Erythroblast (primary cell): ENCODE measurements at regions not wholly inside any gene's neighbourhood (a gene's known extent, or its start where the extent isn't known, plus 50 kb on each side); places are given as distances from the start of the nearest gene placed in this dataset.

Experiments used
- GATA1 ChIP-seq: IDR thresholded peaks from 2 replicates; pipeline ENCODE4 v1.6.1; 2011; ENCODE audit warnings: low read depth, mild to moderate bottlenecking, control low read depth, low read length, moderate library complexity
- POLR2A ChIP-seq: IDR thresholded peaks from 2 replicates; pipeline ENCODE4 v1.6.1; 2011; ENCODE audit warnings: mild to moderate bottlenecking, low read length

GRCh38 chr7:47712416-47712815 is 130.5 kb upstream of the TNS3 start:
- TF ChIP-seq POLR2A (no peak), GATA1 (no peak)
